ENCODE measurements at regions not wholly inside any gene's neighbourhood (a gene's known extent, or its start where the extent isn't known, plus 50 kb on each side); places are given as distances from the start of the nearest gene placed in this dataset.

- TF ChIP-seq CTCF (CRISPR knock-in tag; IDR thresholded peaks at IDR 0.05) (no peak), ATF7 (IDR thresholded peaks at IDR 0.05) (no peak), ATF7 (CRISPR knock-in tag; IDR thresholded peaks at IDR 0.05) (no peak), SMC3 (IDR thresholded peaks at IDR 0.05; ENCODE audit: low read length) (no peak), REST (IDR thresholded peaks at IDR 0.05; ENCODE audit: borderline replicate concordance in 1 of 2, low read depth in 1 of 2, low read length in 2 of 2) (no peak)
Measured at GRCh38 chr16:26863931-26864330, 202.8 kb upstream of the C16orf82 start.

All from HepG2 (cell line).